GM12878 (cell line): ENCODE measurements at regions not wholly inside any gene's neighbourhood (a gene's known extent, or its start where the extent isn't known, plus 50 kb on each side); places are given as distances from the start of the nearest gene placed in this dataset.

Source experiments
- ATAC-seq: fragments of 200-7000 bp; cut with Tn5 transposase; 3 replicates; pipeline ENCODE4 v1.9.1; 2020; ENCODE audit warnings: mild to moderate bottlenecking, moderate library complexity
- BruUV-seq: library from RNA; stranded (reverse); fragments of 400-500 nt; replicated peaks from 2 replicates; lab custom pipeline; 2021; lab: Mats Ljungman, UMichigan
- CTCF ChIA-PET: fragments of 300-600 bp; sonication (Branson Sonifier 250); formaldehyde crosslinking; extraction: SDS; loops from one replicate; lab custom pipeline; 2021; ENCODE audit warnings: inconsistent platforms; lab: Yijun Ruan, JAX
- POLR2A ChIA-PET: fragments of 350-600 bp; formaldehyde crosslinking; extraction: SDS; loops from one replicate; lab custom pipeline; 2021; ENCODE audit warnings: inconsistent platforms; lab: Charles Lee
- RAD21 ChIA-PET: fragments of 300-600 bp; sonication (Branson Sonifier 250); formaldehyde crosslinking; loops from one replicate; lab custom pipeline; 2023; ENCODE audit warnings: antibody characterized with exemption; ENCODE audit not compliant: unreplicated experiment; lab: Charles Lee
- SMC1A ChIA-PET: fragments of 300-600 bp; sonication (Branson Sonifier 250); formaldehyde crosslinking; loops from one replicate; lab custom pipeline; 2023; ENCODE audit not compliant: unreplicated experiment, uncharacterized antibody; lab: Charles Lee
- DNase-seq: peaks from one replicate; pipeline ENCODE4 v3.0.0-alpha.2; 2011; ENCODE audit warnings: low read depth, low spot score
- FAIRE-seq: peaks from 3 replicates; lab custom pipeline; 2011; peaks lifted over from hg19 to GRCh38; lab: Jason Lieb, UNC
- H2AFZ ChIP-seq: 2 replicates; pipeline ENCODE4 v1.6.0; 2011; ENCODE audit warnings: low read depth, low read length, control low read depth; ENCODE audit not compliant: control insufficient read depth
- H3K27ac ChIP-seq: 2 replicates; pipeline ENCODE4 v1.5.1; 2011; ENCODE audit warnings: control low read depth; ENCODE audit not compliant: control insufficient read depth, insufficient read depth
- H3K27me3 ChIP-seq, 2 experiments: replicated peaks in 1 of 2; 2 replicates each; pipeline versions ENCODE4 v1.6.0 to v1.6.1; 2011; ENCODE audit warnings: low read length in 1 of 2; ENCODE audit not compliant: control insufficient read depth in 2 of 2, insufficient read depth in 2 of 2
- H3K36me3 ChIP-seq, 2 experiments: 2 replicates each; pipeline ENCODE4 v1.5.1; 2011; ENCODE audit warnings: low read length in 1 of 2; ENCODE audit not compliant: control insufficient read depth in 2 of 2, insufficient read depth in 2 of 2
- H3K4me1 ChIP-seq: 2 replicates; pipeline ENCODE4 v1.6.1; 2011; ENCODE audit warnings: mild to moderate bottlenecking, low read length, moderate library complexity, mixed read lengths; ENCODE audit not compliant: control insufficient read depth, insufficient read depth
- H3K4me2 ChIP-seq: 2 replicates; pipeline ENCODE4 v1.6.0; 2011; ENCODE audit warnings: control low read depth; ENCODE audit not compliant: control insufficient read depth, insufficient read depth
- H3K4me3 ChIP-seq: fragments of 200-600 bp; sonication (generic); 2 replicates; pipeline ENCODE4 v1.5.1; 2016
- H3K79me2 ChIP-seq: 2 replicates; pipeline ENCODE4 v1.6.0; 2011; ENCODE audit warnings: low read length; ENCODE audit not compliant: control insufficient read depth, insufficient read depth
- H3K9ac ChIP-seq: 2 replicates; pipeline ENCODE4 v1.8.0; 2011; ENCODE audit warnings: low read length, control low read depth, mixed read lengths; ENCODE audit not compliant: control insufficient read depth, insufficient read depth
- H3K9me3 ChIP-seq: replicated peaks from 3 replicates; pipeline ENCODE4 v1.5.1; 2011; ENCODE audit warnings: mild to moderate bottlenecking, low read length; ENCODE audit not compliant: control insufficient read depth, insufficient read depth
- H4K20me1 ChIP-seq: 2 replicates; pipeline ENCODE4 v1.6.0; 2011; ENCODE audit not compliant: control insufficient read depth, insufficient read depth
- ASH2L ChIP-seq: fragments of 300-600, 200-600 bp; sonication (generic); IDR thresholded peaks from 2 replicates; pipeline ENCODE4 v1.6.1; 2017; ENCODE audit warnings: low read depth, mild to moderate bottlenecking, borderline replicate concordance
- EED ChIP-seq: sonication (generic); IDR thresholded peaks from 2 replicates; pipeline ENCODE4 v1.6.1; 2016; ENCODE audit warnings: antibody characterized with exemption, low read depth
- FOXM1 ChIP-seq: IDR thresholded peaks from 2 replicates; pipeline ENCODE4 v1.6.1; 2012; ENCODE audit warnings: low read depth, mild to moderate bottlenecking, inconsistent platforms, low read length, moderate library complexity
- KDM1A ChIP-seq: fragments of 200-600 bp; sonication (generic); IDR thresholded peaks from 2 replicates; pipeline ENCODE4 v1.6.1; 2016; ENCODE audit warnings: borderline replicate concordance
- MTA2 ChIP-seq: fragments of 450-650 bp; IDR thresholded peaks from 2 replicates; pipeline ENCODE4 v1.6.1; 2016; ENCODE audit warnings: low read depth, mild to moderate bottlenecking, moderate library complexity
- NFIC ChIP-seq: IDR thresholded peaks from 2 replicates; pipeline ENCODE4 v1.6.1; 2012; ENCODE audit warnings: low read depth, mild to moderate bottlenecking, inconsistent platforms, low read length, moderate library complexity
- NRF1 ChIP-seq: conservative IDR thresholded peaks from 2 replicates; pipeline ENCODE4 v1.6.1; 2011; ENCODE audit warnings: mild to moderate bottlenecking, low read depth, low read length, improper control_type of control experiment
- RBBP5 ChIP-seq: fragments of 200-600 bp; sonication (generic); conservative IDR thresholded peaks from 2 replicates; pipeline ENCODE4 v1.6.1; 2016
- SPI1 ChIP-seq: IDR thresholded peaks from 2 replicates; pipeline ENCODE4 v1.6.1; 2011; ENCODE audit warnings: low read depth, mild to moderate bottlenecking, low read length, moderate library complexity, borderline replicate concordance; ENCODE audit not compliant: insufficient read depth
- TCF7 ChIP-seq: IDR thresholded peaks from 2 replicates; pipeline ENCODE4 v1.6.1; 2014; ENCODE audit warnings: antibody characterized with exemption, borderline replicate concordance
- ZNF274 ChIP-seq: IDR thresholded peaks from one replicate; pipeline ENCODE4 v1.8.0; 2011; ENCODE audit not compliant: insufficient read length, insufficient read depth
- ZNF384 ChIP-seq: IDR thresholded peaks from 2 replicates; pipeline ENCODE4 v1.6.1; 2012; ENCODE audit warnings: low read depth, mild to moderate bottlenecking, low read length, improper control_type of control experiment, borderline replicate concordance
- ZNF622 ChIP-seq: fragments of 450-650 bp; IDR thresholded peaks from 2 replicates; pipeline ENCODE4 v1.6.1; 2017; ENCODE audit warnings: mild to moderate bottlenecking, inconsistent platforms
- WGBS: methylation state at CpG from one replicate; pipeline ENCODE4 v1.1.6; 2016; ENCODE audit warnings: low lambda C conversion rate; ENCODE audit not compliant: insufficient replicate concordance, insufficient coverage; ENCODE audit errors: missing lambda C conversion rate; 5-methylcytosine and 5-hydroxymethylcytosine counted together
- in situ Hi-C: fragments of 300-500 bp; cut with MboI; formaldehyde crosslinking; loops from 9 replicates; pipeline ENCODE4 v1.14.3; 2018; ENCODE audit warnings: mixed read lengths
- intact Hi-C: fragments of 100-400 bp; cut with micrococcal nuclease; formaldehyde crosslinking; loops from one replicate; pipeline ENCODE4 v1.14.2; 2022; ENCODE audit not compliant: unreplicated experiment
- TF ChIP-seq, protein P1 (sequence below): fragments of 150-350 bp; IDR thresholded peaks from 2 replicates; pipeline ENCODE4 v1.6.1; 2016; ENCODE audit warnings: low read depth, low read length
- TF ChIP-seq, protein P2 (sequence below): IDR thresholded peaks from 2 replicates; pipeline ENCODE4 v1.6.1; 2012; ENCODE audit warnings: improper control_type of control experiment, low read depth, low read length; ENCODE audit not compliant: insufficient replicate concordance

- TF ChIP-seq MTA2, result no peak
- TF ChIP-seq, protein P1, sequence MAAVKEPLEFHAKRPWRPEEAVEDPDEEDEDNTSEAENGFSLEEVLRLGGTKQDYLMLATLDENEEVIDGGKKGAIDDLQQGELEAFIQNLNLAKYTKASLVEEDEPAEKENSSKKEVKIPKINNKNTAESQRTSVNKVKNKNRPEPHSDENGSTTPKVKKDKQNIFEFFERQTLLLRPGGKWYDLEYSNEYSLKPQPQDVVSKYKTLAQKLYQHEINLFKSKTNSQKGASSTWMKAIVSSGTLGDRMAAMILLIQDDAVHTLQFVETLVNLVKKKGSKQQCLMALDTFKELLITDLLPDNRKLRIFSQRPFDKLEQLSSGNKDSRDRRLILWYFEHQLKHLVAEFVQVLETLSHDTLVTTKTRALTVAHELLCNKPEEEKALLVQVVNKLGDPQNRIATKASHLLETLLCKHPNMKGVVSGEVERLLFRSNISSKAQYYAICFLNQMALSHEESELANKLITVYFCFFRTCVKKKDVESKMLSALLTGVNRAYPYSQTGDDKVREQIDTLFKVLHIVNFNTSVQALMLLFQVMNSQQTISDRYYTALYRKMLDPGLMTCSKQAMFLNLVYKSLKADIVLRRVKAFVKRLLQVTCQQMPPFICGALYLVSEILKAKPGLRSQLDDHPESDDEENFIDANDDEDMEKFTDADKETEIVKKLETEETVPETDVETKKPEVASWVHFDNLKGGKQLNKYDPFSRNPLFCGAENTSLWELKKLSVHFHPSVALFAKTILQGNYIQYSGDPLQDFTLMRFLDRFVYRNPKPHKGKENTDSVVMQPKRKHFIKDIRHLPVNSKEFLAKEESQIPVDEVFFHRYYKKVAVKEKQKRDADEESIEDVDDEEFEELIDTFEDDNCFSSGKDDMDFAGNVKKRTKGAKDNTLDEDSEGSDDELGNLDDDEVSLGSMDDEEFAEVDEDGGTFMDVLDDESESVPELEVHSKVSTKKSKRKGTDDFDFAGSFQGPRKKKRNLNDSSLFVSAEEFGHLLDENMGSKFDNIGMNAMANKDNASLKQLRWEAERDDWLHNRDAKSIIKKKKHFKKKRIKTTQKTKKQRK, result no peak
- no peak for TF ChIP-seq SPI1
- no peak for TF ChIP-seq EED
- TF ChIP-seq TCF7, result no peak
- no peak for TF ChIP-seq KDM1A
- TF ChIP-seq ZNF274, result no peak
- TF ChIP-seq RBBP5, result no peak
- no peak for TF ChIP-seq ASH2L
- TF ChIP-seq ZNF622, result no peak
Observed at GRCh38 chr11:70584498-70585235, 186.3 kb downstream of the CTTN start (continued).

GRCh38 chr11:70585236-70585545 lies 186.9 kb downstream of the CTTN start:
- Histone ChIP-seq H3K79me2 (no peaks in the 10 kb centered on the region), H2AFZ (no peak overlapping the region), H3K4me1 (no peaks in the 10 kb centered on the region), H3K27ac (no peak overlapping the region), H3K4me2 (no peak overlapping the region), H3K9ac (no peak overlapping the region), H3K27me3 (no peaks in the 10 kb centered on the region), H3K4me3 (no peak overlapping the region), H3K36me3 (no peaks in the 10 kb centered on the region), H3K9me3 (no peaks in the 10 kb centered on the region), H4K20me1 (no peaks in the 10 kb centered on the region)
- SMC1A ChIA-PET, result no interaction called here
- POLR2A ChIA-PET, result no interaction called here
- DNase-seq, result no peak
- intact Hi-C loops, result no loop called here
- in situ Hi-C loops, result no loop called here
- WGBS, result 6% methylated on average over 1 of the region's 1 CpG
- no peak for ATAC-seq
- CTCF ChIA-PET, result no interaction called here
- RAD21 ChIA-PET, result no interaction called here
- BruUV-seq, result no TSS peak
- no peak for FAIRE-seq
- no peak for TF ChIP-seq NRF1
- no peak for TF ChIP-seq NFIC
- TF ChIP-seq ZNF384, result no peak
- TF ChIP-seq, protein P2, sequence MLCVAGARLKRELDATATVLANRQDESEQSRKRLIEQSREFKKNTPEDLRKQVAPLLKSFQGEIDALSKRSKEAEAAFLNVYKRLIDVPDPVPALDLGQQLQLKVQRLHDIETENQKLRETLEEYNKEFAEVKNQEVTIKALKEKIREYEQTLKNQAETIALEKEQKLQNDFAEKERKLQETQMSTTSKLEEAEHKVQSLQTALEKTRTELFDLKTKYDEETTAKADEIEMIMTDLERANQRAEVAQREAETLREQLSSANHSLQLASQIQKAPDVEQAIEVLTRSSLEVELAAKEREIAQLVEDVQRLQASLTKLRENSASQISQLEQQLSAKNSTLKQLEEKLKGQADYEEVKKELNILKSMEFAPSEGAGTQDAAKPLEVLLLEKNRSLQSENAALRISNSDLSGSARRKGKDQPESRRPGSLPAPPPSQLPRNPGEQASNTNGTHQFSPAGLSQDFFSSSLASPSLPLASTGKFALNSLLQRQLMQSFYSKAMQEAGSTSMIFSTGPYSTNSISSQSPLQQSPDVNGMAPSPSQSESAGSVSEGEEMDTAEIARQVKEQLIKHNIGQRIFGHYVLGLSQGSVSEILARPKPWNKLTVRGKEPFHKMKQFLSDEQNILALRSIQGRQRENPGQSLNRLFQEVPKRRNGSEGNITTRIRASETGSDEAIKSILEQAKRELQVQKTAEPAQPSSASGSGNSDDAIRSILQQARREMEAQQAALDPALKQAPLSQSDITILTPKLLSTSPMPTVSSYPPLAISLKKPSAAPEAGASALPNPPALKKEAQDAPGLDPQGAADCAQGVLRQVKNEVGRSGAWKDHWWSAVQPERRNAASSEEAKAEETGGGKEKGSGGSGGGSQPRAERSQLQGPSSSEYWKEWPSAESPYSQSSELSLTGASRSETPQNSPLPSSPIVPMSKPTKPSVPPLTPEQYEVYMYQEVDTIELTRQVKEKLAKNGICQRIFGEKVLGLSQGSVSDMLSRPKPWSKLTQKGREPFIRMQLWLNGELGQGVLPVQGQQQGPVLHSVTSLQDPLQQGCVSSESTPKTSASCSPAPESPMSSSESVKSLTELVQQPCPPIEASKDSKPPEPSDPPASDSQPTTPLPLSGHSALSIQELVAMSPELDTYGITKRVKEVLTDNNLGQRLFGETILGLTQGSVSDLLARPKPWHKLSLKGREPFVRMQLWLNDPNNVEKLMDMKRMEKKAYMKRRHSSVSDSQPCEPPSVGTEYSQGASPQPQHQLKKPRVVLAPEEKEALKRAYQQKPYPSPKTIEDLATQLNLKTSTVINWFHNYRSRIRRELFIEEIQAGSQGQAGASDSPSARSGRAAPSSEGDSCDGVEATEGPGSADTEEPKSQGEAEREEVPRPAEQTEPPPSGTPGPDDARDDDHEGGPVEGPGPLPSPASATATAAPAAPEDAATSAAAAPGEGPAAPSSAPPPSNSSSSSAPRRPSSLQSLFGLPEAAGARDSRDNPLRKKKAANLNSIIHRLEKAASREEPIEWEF, result no peak
- TF ChIP-seq FOXM1, result no peak
